K562 (cell line): ENCODE measurements at regions not wholly inside any gene's neighbourhood (a gene's known extent, or its start where the extent isn't known, plus 50 kb on each side); places are given as distances from the start of the nearest gene placed in this dataset.

Experiments
- ATAC-seq: fragments of 200-7000 bp; cut with Tn5 transposase; 3 replicates; pipeline ENCODE4 v1.9.1; 2020; ENCODE audit warnings: moderate library complexity
- BruUV-seq: library from RNA; stranded (reverse); fragments of 400-500 nt; replicated peaks from 2 replicates; lab custom pipeline; 2021; lab: Mats Ljungman, UMichigan
- CTCF ChIA-PET: fragments of 300-600 bp; formaldehyde crosslinking; extraction: SDS; loops from one replicate; lab custom pipeline; 2021; ENCODE audit warnings: low intra/inter-chr PET ratio; lab: Yijun Ruan, JAX
- POLR2A ChIA-PET: fragments of 300-600, 350-650 bp; sonication (Branson Sonifier 250); formaldehyde crosslinking; extraction: SDS; loops from one replicate; lab custom pipeline; 2021; ENCODE audit warnings: antibody characterized with exemption, inconsistent platforms; lab: Yijun Ruan, JAX
- DNase-seq, 4 experiments: peaks; one replicate each; pipeline versions ENCODE4 v3.0.0 to v3.0.0-alpha.2; 2011 to 2018; ENCODE audit warnings: low spot score in 3 of 4, mixed read lengths in 3 of 4; ENCODE audit errors: extremely low read depth in 1 of 4
- FAIRE-seq: peaks from 2 replicates; lab custom pipeline; 2011; peaks lifted over from hg19 to GRCh38; lab: Jason Lieb, UNC
- H2AFZ ChIP-seq: 2 replicates; pipeline ENCODE4 v1.6.0; 2011; ENCODE audit warnings: low read depth, low read length, control low read depth, inconsistent platforms
- H3K27ac ChIP-seq: fragments of 200-600 bp; 3 replicates; pipeline ENCODE4 v1.8.0; 2011; ENCODE audit warnings: low read depth, mild to moderate bottlenecking, control low read depth, inconsistent platforms, low read length, moderate library complexity, mixed read lengths; ENCODE audit errors: extremely low read depth
- H3K27me3 ChIP-seq, 2 experiments: fragments of 300-600 bp in 1 of 2; 2 replicates in 1 of 2; 3 replicates in 1 of 2; pipeline versions ENCODE4 v1.6.0 to v1.8.0; 2011; ENCODE audit warnings: inconsistent platforms in 2 of 2, low read length in 2 of 2, mild to moderate bottlenecking in 1 of 2, mixed read lengths in 1 of 2, moderate library complexity in 1 of 2; ENCODE audit not compliant: control insufficient read depth in 2 of 2, insufficient read depth in 2 of 2
- H3K36me3 ChIP-seq: fragments of 300-600 bp; 3 replicates; pipeline ENCODE4 v1.8.0; 2011; ENCODE audit warnings: mild to moderate bottlenecking, low read length, inconsistent platforms; ENCODE audit not compliant: control insufficient read depth, insufficient read depth
- H3K4me1 ChIP-seq, 2 experiments: fragments of 200-600 bp in 1 of 2; replicated peaks in 1 of 2; 2 replicates in 1 of 2; 3 replicates in 1 of 2; pipeline versions ENCODE4 v1.5.1 to v1.8.0; 2011; ENCODE audit warnings: inconsistent platforms in 2 of 2, low read length in 2 of 2, mild to moderate bottlenecking in 1 of 2, mixed read lengths in 1 of 2, moderate library complexity in 1 of 2; ENCODE audit not compliant: control insufficient read depth in 2 of 2, insufficient read depth in 2 of 2
- H3K4me2 ChIP-seq: 2 replicates; pipeline ENCODE4 v1.6.1; 2011; ENCODE audit warnings: low read length, control low read depth, inconsistent platforms, mixed read lengths; ENCODE audit not compliant: insufficient read depth
- H3K4me3 ChIP-seq: fragments of 200-600 bp; sonication (generic), shearing (Covaris generic); 2 replicates; pipeline ENCODE4 v1.5.1; 2016; ENCODE audit warnings: control low read depth, inconsistent platforms
- H3K79me2 ChIP-seq: fragments of 200-600 bp; 3 replicates; pipeline ENCODE4 v1.8.0; 2011; ENCODE audit warnings: low read length, inconsistent platforms; ENCODE audit not compliant: control insufficient read depth, insufficient read depth
- H3K9ac ChIP-seq, 2 experiments: 2 replicates each; pipeline versions ENCODE4 v1.6.0 to v1.6.1; 2011; ENCODE audit warnings: low read depth in 2 of 2, low read length in 2 of 2, control low read depth in 1 of 2, inconsistent platforms in 1 of 2, mild to moderate bottlenecking in 1 of 2, mixed read lengths in 1 of 2; ENCODE audit not compliant: insufficient read depth in 1 of 2
- H3K9me1 ChIP-seq: one replicate; pipeline ENCODE4 v1.6.0; 2011; ENCODE audit warnings: inconsistent platforms, mild to moderate bottlenecking, low read length, moderate library complexity; ENCODE audit not compliant: control insufficient read depth, insufficient read depth
- H3K9me3 ChIP-seq: replicated peaks from 2 replicates; pipeline ENCODE4 v1.5.1; 2011; ENCODE audit warnings: low read depth, low read length, inconsistent platforms; ENCODE audit not compliant: control insufficient read depth, insufficient read depth
- H4K20me1 ChIP-seq: replicated peaks from 2 replicates; pipeline ENCODE4 v1.6.1; 2011; ENCODE audit warnings: low read length, inconsistent platforms, mixed read lengths; ENCODE audit not compliant: control insufficient read depth, insufficient read depth
- AFF4 ChIP-seq: sonication (generic); formaldehyde crosslinking; IDR thresholded peaks from 2 replicates; pipeline ENCODE4 v1.8.0; 2023; ENCODE audit warnings: mild to moderate bottlenecking, missing genetic modification reagents
- DPF2 ChIP-seq: fragments of 450-650 bp; IDR thresholded peaks from 2 replicates; pipeline ENCODE4 v1.6.1; 2016
- FIP1L1 ChIP-seq: fragments of 200-400 bp; formaldehyde crosslinking; IDR thresholded peaks from 2 replicates; pipeline ENCODE4 v1.6.1; 2018; ENCODE audit warnings: mild to moderate bottlenecking, low read depth, low read length; ENCODE audit not compliant: poor library complexity, severe bottlenecking
- JUNB ChIP-seq: fragments of 450-650 bp; formaldehyde crosslinking; conservative IDR thresholded peaks from 2 replicates; pipeline ENCODE4 v1.4.0; 2020; ENCODE audit warnings: mild to moderate bottlenecking
- MTA1 ChIP-seq: fragments of 450-650 bp; IDR thresholded peaks from 2 replicates; pipeline ENCODE4 v1.6.1; 2017; ENCODE audit warnings: borderline replicate concordance
- RB1 ChIP-seq: fragments of 450-650 bp; IDR thresholded peaks from 2 replicates; pipeline ENCODE4 v1.6.1; 2017; ENCODE audit warnings: low read depth, mild to moderate bottlenecking
- RBFOX2 ChIP-seq: fragments of 200-400 bp; formaldehyde crosslinking; IDR thresholded peaks from 2 replicates; pipeline ENCODE4 v1.6.1; 2017; ENCODE audit warnings: low read depth, mild to moderate bottlenecking, low read length, moderate library complexity
- TBL1XR1 ChIP-seq, 2 experiments: IDR thresholded peaks; 2 replicates each; pipeline ENCODE4 v1.6.1; 2012; ENCODE audit warnings: improper control_type of control experiment in 2 of 2, low read length in 2 of 2, mild to moderate bottlenecking in 1 of 2
- ZBTB1 ChIP-seq: sonication (generic); formaldehyde crosslinking; IDR thresholded peaks from 2 replicates; pipeline ENCODE4 v1.8.1; 2023; ENCODE audit warnings: missing genetic modification reagents, low read depth, mild to moderate bottlenecking, borderline replicate concordance
- ZBTB7A ChIP-seq: IDR thresholded peaks from 2 replicates; pipeline ENCODE4 v1.6.1; 2011; ENCODE audit warnings: low read depth, mild to moderate bottlenecking, low read length, moderate library complexity, borderline replicate concordance; ENCODE audit not compliant: control insufficient read depth
- ZKSCAN1 ChIP-seq: fragments of 150-350 bp; IDR thresholded peaks from 2 replicates; pipeline ENCODE4 v1.6.1; 2016; ENCODE audit warnings: low read depth, low read length
- ZNF507 ChIP-seq: conservative IDR thresholded peaks from 2 replicates; pipeline ENCODE4 v1.6.1; 2017; ENCODE audit warnings: missing genetic modification characterization, missing compliant biosample characterization
- WGBS: fragments of 100-300 bp; shearing (Covaris generic); methylation state at CpG from one replicate; pipeline ENCODE4 v1.1.6; 2016; ENCODE audit warnings: low coverage, mixed read lengths; ENCODE audit not compliant: insufficient coverage; ENCODE audit errors: missing lambda C conversion rate; 5-methylcytosine and 5-hydroxymethylcytosine counted together
- in situ Hi-C: fragments of 300-500 bp; cut with MboI; formaldehyde crosslinking; loops from 4 replicates; pipeline ENCODE4 v1.15.0; 2018; ENCODE audit warnings: inconsistent platforms, mixed read lengths
- intact Hi-C: fragments of 100-400 bp; cut with micrococcal nuclease; formaldehyde crosslinking; loops from 2 replicates; pipeline ENCODE4 v1.14.2; 2022

GRCh38 chr1:208329300-208329699 lies 85.1 kb upstream of the PLXNA2 start (continued):
- TF ChIP-seq AFF4 (CRISPR knock-in tag), result no peak
- TF ChIP-seq FIP1L1, result no peak
- no peak for TF ChIP-seq MTA1
- no peak for TF ChIP-seq DPF2
- TF ChIP-seq TBL1XR1 (IDR thresholded peaks at IDR 0.05; ENCODE audit: low read length in 2 of 2), result no peak
- TF ChIP-seq ZBTB1 (CRISPR knock-in tag), result no peak
- TF ChIP-seq RBFOX2, result no peak
- TF ChIP-seq, all 486 proteins: peak for 0

GRCh38 chr1:208332036-208332773 lies 88.0 kb upstream of the PLXNA2 start:
- CTCF ChIA-PET, result no interaction called here

More at GRCh38 chr1:208332036-208332773, 88.0 kb upstream of the PLXNA2 start:
- 0% methylated on average over 6 of the region's 6 CpGs for WGBS
- Histone ChIP-seq H3K9me1 (no peaks in the 10 kb centered on the region), H3K4me3 (no peak overlapping the region), H3K4me1 (no peaks in the 10 kb centered on the region), H3K9ac (no peak overlapping the region), H3K27ac (no peak overlapping the region), H3K4me2 (no peak overlapping the region), H3K36me3 (no peaks in the 10 kb centered on the region), H3K27me3 (peaks cover 0 to 2% of the 10 kb centered on the region in 2 experiments; a peak in 3 of 5 replicates), H2AFZ (no peak overlapping the region), H3K9me3 (no peaks in the 10 kb centered on the region), H3K79me2 (no peaks in the 10 kb centered on the region), H4K20me1 (no peaks in the 10 kb centered on the region)
- DNase-seq (no peak), FAIRE-seq (no peak), ATAC-seq (no peak)
- in situ Hi-C loops (no loop called here), intact Hi-C loops (no loop called here)
- POLR2A ChIA-PET, result no interaction called here
- BruUV-seq, result no TSS peak
- no peak for TF ChIP-seq ZBTB7A
- TF ChIP-seq JUNB, result no peak
- no peak for TF ChIP-seq RB1
- no peak for TF ChIP-seq ZKSCAN1
- no peak for TF ChIP-seq ZNF507 (tag)
